ENCODE measurements at regions not wholly inside any gene's neighbourhood (a gene's known extent, or its start where the extent isn't known, plus 50 kb on each side); places are given as distances from the start of the nearest gene placed in this dataset.
"Not testable (repeated sequence)": the region's sequence is repeated elsewhere in the genome, so short reads cannot be mapped to it uniquely, and the experiment has no call there.

- ATAC-seq (no peak), DNase-seq (no peak)
- Mint-ChIP-seq H3K27me3 (peaks cover 13% of the 10 kb centered on the region), H3K4me3 (no peak overlapping the region), H3K9me3 (no peaks in the 10 kb centered on the region), H3K4me1 (no peaks in the 10 kb centered on the region), H3K27ac (no peak overlapping the region)
These were observed 128.7 kb downstream of the FHIP1A start for GRCh38 chr4:151537687-151538086.

GRCh38 chr4:151538963-151539362, 130.0 kb downstream of the FHIP1A start:
- Mint-ChIP-seq H3K27me3 (peaks cover 13% of the 10 kb centered on the region), H3K4me3 (no peak overlapping the region), H3K4me1 (no peaks in the 10 kb centered on the region), H3K9me3 (no peaks in the 10 kb centered on the region), H3K27ac (peak overlapping the region in 1 of 2 donors; percentile 22)
- ATAC-seq (no peak), DNase-seq (no peak)

- Mint-ChIP-seq H3K27ac (no peak overlapping the region), H3K4me1 (no peaks in the 10 kb centered on the region), H3K4me3 (no peak overlapping the region), H3K9me3 (no peaks in the 10 kb centered on the region), H3K27me3 (peaks cover 13% of the 10 kb centered on the region)
- ATAC-seq (no peak), DNase-seq (no peak)
These were observed 131.9 kb downstream of the FHIP1A start for GRCh38 chr4:151540728-151541388.

- H3K27me3 Mint-ChIP-seq: peaks cover 6% of the 10 kb centered on the region
- ATAC-seq (no peak), DNase-seq (no peak)
- no peaks in the 10 kb centered on the region for H3K9me3 Mint-ChIP-seq
- H3K4me1 Mint-ChIP-seq: no peaks in the 10 kb centered on the region
- no peak overlapping the region for H3K4me3 Mint-ChIP-seq
- H3K27ac Mint-ChIP-seq: no peak overlapping the region
These were observed 132.6 kb downstream of the FHIP1A start for GRCh38 chr4:151541389-151542071.

GRCh38 chr4:151548708-151549107, 139.7 kb downstream of the FHIP1A start:
- ATAC-seq (no peak), DNase-seq (no peak)
- Mint-ChIP-seq H3K9me3 (peaks cover 6 to 22% of the 10 kb centered on the region in 2 donors), H3K27ac (no peak overlapping the region), H3K4me1 (no peaks in the 10 kb centered on the region), H3K4me3 (no peak overlapping the region), H3K27me3 (no peaks in the 10 kb centered on the region)

GRCh38 chr4:151549378-151549777, 140.4 kb downstream of the FHIP1A start:
- H3K9me3 Mint-ChIP-seq: peaks cover 6 to 22% of the 10 kb centered on the region in 2 donors
- H3K27ac Mint-ChIP-seq, H3K4me3 Mint-ChIP-seq, ATAC-seq, H3K27me3 Mint-ChIP-seq, H3K4me1 Mint-ChIP-seq, DNase-seq: not testable (repeated sequence)

- ATAC-seq (no peak), DNase-seq (no peak)
- Mint-ChIP-seq H3K9me3 (peaks cover 3 to 18% of the 10 kb centered on the region in 2 donors), H3K27ac (no peak overlapping the region), H3K27me3 (peaks cover 10% of the 10 kb centered on the region), H3K4me3 (no peak overlapping the region), H3K4me1 (no peaks in the 10 kb centered on the region)
These were observed 144.9 kb downstream of the FHIP1A start for GRCh38 chr4:151553874-151554273.

- DNase-seq (no peak), ATAC-seq (no peak)
- Mint-ChIP-seq H3K27me3 (peaks cover 10% of the 10 kb centered on the region), H3K4me3 (no peak overlapping the region), H3K9me3 (peaks cover 0 to 13% of the 10 kb centered on the region in 2 donors), H3K4me1 (no peaks in the 10 kb centered on the region), H3K27ac (no peak overlapping the region)
These were observed 146.4 kb downstream of the FHIP1A start for GRCh38 chr4:151555151-151555945.

- no peak for ATAC-seq
- H3K4me3 Mint-ChIP-seq: no peak overlapping the region
These were observed 149.6 kb downstream of the FHIP1A start for GRCh38 chr4:151558496-151559113.

GRCh38 chr4:151559595-151559994, 150.6 kb downstream of the FHIP1A start:
- no peak overlapping the region for H3K27ac Mint-ChIP-seq
- ATAC-seq: no peak
- no peaks in the 10 kb centered on the region for H3K9me3 Mint-ChIP-seq
- H3K4me3 Mint-ChIP-seq: no peak overlapping the region
- DNase-seq: no peak
- H3K4me1 Mint-ChIP-seq: peaks cover 10% of the 10 kb centered on the region
- H3K27me3 Mint-ChIP-seq: peaks cover 35% of the 10 kb centered on the region

More at GRCh38 chr4:151558496-151559113, 149.6 kb downstream of the FHIP1A start:
- Mint-ChIP-seq H3K4me1 (peaks cover 10% of the 10 kb centered on the region), H3K9me3 (no peaks in the 10 kb centered on the region), H3K27ac (no peak overlapping the region), H3K27me3 (peaks cover 34% of the 10 kb centered on the region)
- DNase-seq: no peak

GRCh38 chr4:151561551-151562256, 152.7 kb downstream of the FHIP1A start:
- DNase-seq (no peak), ATAC-seq (no peak)
- no peak overlapping the region for H3K4me3 Mint-ChIP-seq
- H3K27ac Mint-ChIP-seq: no peak overlapping the region
- H3K9me3 Mint-ChIP-seq: no peaks in the 10 kb centered on the region
- H3K27me3 Mint-ChIP-seq: peaks cover 43% of the 10 kb centered on the region
- H3K4me1 Mint-ChIP-seq: peaks cover 10% of the 10 kb centered on the region

GRCh38 chr4:151563194-151563593, 154.2 kb downstream of the FHIP1A start:
- ATAC-seq: no peak
- Mint-ChIP-seq H3K9me3 (no peaks in the 10 kb centered on the region), H3K4me1 (peaks cover 10% of the 10 kb centered on the region), H3K27ac (no peak overlapping the region), H3K4me3 (no peak overlapping the region), H3K27me3 (peaks cover 36% of the 10 kb centered on the region)
- DNase-seq: no peak

GRCh38 chr4:151564321-151564720, 155.3 kb downstream of the FHIP1A start:
- ATAC-seq (no peak), DNase-seq (no peak)
- Mint-ChIP-seq H3K27me3 (peaks cover 44% of the 10 kb centered on the region), H3K27ac (no peak overlapping the region), H3K4me3 (no peak overlapping the region), H3K9me3 (no peaks in the 10 kb centered on the region), H3K4me1 (peaks cover 10% of the 10 kb centered on the region)

GRCh38 chr4:151565583-151565982, 156.6 kb downstream of the FHIP1A start:
- H3K27me3 Mint-ChIP-seq: peaks cover 44% of the 10 kb centered on the region
- DNase-seq (no peak), ATAC-seq (no peak)
- no peak overlapping the region for H3K4me3 Mint-ChIP-seq
- H3K27ac Mint-ChIP-seq: no peak overlapping the region
- peaks cover 10% of the 10 kb centered on the region for H3K4me1 Mint-ChIP-seq
- H3K9me3 Mint-ChIP-seq: no peaks in the 10 kb centered on the region

GRCh38 chr4:151566053-151566452, 157.1 kb downstream of the FHIP1A start:
- Mint-ChIP-seq H3K27ac (no peak overlapping the region), H3K27me3 (peaks cover 41% of the 10 kb centered on the region), H3K9me3 (no peaks in the 10 kb centered on the region), H3K4me3 (no peak overlapping the region), H3K4me1 (peaks cover 10% of the 10 kb centered on the region)
- ATAC-seq (no peak), DNase-seq (no peak)

Measured in stimulated activated naive CD8-positive, alpha-beta T cell treated with anti-CD3 and anti-CD28 coated beads, Interleukin-15, amount 100 ng/mL, for 72 hours (primary cell).